ENCODE measurements at regions not wholly inside any gene's neighbourhood (a gene's known extent, or its start where the extent isn't known, plus 50 kb on each side); places are given as distances from the start of the nearest gene placed in this dataset.

DNA sequence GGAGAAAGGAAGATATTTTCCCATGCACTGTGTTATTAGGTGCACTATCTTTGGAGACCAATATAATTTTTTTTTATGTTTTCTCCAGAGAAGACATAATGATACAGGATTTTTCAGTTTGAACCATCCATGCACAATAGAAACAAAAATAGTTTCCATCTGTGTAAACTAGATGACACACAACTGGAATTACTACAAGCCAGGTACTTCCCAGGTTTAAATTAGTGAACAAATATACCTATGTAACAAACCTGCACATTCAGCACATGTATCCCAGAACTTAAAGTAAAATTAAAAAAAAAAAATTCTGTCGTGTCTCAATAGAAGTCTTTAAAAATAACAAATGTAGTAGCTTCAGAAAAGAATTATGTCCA is 1616.8 kb upstream of the ACVR2A start:
- no peak for ATAC-seq
- TF ChIP-seq POLR2A (IDR thresholded peaks at IDR 0.05) (no peak), CTCF (IDR thresholded peaks at IDR 0.05) (no peak), POLR2AphosphoS5 (IDR thresholded peaks at IDR 0.05) (no peak), EP300 (IDR thresholded peaks at IDR 0.05) (no peak)
- WGBS, 2 donors (ENCODE audit: low coverage in 1 of 2) = 75% methylated on average over 1 of the region's 1 CpG; no CpG with 5 or more reads in 1 of the 2 donors

DNA sequence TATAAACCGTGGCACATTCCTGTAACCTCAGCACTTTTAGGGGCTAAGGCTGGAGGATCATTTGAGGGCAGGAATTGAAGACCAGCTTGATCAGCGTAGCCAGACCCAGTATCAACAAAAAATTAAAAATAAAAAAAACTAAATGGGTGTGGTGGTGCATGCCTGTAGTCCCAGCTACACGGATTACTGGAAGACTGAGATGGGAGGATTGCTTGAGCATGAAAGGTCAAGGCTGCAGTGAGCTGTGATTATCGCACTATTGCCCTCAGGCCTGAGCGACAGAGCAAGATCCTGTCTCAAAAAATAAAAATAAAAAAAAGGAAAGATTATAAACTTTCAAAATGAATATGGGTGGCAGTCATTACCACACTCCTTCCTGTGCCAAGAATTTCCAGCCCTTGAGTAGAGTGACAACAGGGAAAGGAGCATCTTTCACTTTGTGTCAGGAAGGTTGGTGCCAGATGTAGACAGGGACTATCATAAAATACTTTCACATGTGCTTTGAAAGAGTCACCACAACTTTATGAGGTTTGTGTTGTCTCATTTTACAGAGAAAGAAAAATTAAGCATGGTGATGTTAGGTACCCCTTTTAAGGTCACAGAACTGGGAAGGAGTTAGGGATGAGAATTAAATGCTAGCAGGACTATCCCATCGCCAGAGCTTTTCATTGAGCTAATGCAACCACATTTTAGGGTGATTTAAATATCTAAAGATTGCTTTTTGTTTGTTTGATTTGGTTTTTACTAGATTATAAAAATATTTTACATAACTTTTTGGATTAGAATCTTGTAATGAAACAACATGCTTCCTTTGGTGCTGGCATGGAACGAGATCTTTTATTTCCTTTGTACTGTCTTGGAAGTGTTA is 1617.4 kb upstream of the ACVR2A start:
- no peaks in the 10 kb centered on the region for H3K9me3 ChIP-seq
- H3K36me3 ChIP-seq = no peaks in the 10 kb centered on the region
- TF ChIP-seq POLR2A (IDR thresholded peaks at IDR 0.05) (no peak), EP300 (IDR thresholded peaks at IDR 0.05) (no peak), POLR2AphosphoS5 (IDR thresholded peaks at IDR 0.05) (no peak), CTCF (IDR thresholded peaks at IDR 0.05) (no peak)
- no peaks in the 10 kb centered on the region for H3K4me1 ChIP-seq
- ATAC-seq = no peak
- WGBS, 2 donors (ENCODE audit: low coverage in 1 of 2) = 79 to 84% methylated on average over 6 to 7 of the region's 7 CpGs
- no peak overlapping the region for H3K27ac ChIP-seq
- no peak overlapping the region for H3K4me3 ChIP-seq
- no peaks in the 10 kb centered on the region for H3K27me3 ChIP-seq

More for the DNA sequence above, 1616.8 kb upstream of the ACVR2A start:
- no peak overlapping the region for H3K4me3 ChIP-seq
- no peaks in the 10 kb centered on the region for H3K9me3 ChIP-seq
- no peaks in the 10 kb centered on the region for H3K4me1 ChIP-seq
- H3K27ac ChIP-seq = no peak overlapping the region
- H3K27me3 ChIP-seq = no peaks in the 10 kb centered on the region
- H3K36me3 ChIP-seq = no peaks in the 10 kb centered on the region

GRCh38 chr2:146226077-146226476 is 1618.8 kb upstream of the ACVR2A start:
- TF ChIP-seq POLR2A (IDR thresholded peaks at IDR 0.05) (no peak), POLR2AphosphoS5 (IDR thresholded peaks at IDR 0.05) (no peak), CTCF (IDR thresholded peaks at IDR 0.05) (no peak), EP300 (IDR thresholded peaks at IDR 0.05) (no peak)
- no peak overlapping the region for H3K4me3 ChIP-seq
- 83 to 88% methylated on average over 2 of the region's 2 CpGs for WGBS, 2 donors (ENCODE audit: low coverage in 1 of 2)
- H3K9me3 ChIP-seq = no peaks in the 10 kb centered on the region
- H3K27me3 ChIP-seq = no peaks in the 10 kb centered on the region
- no peaks in the 10 kb centered on the region for H3K4me1 ChIP-seq
- no peaks in the 10 kb centered on the region for H3K36me3 ChIP-seq
- no peak for ATAC-seq
- H3K27ac ChIP-seq = no peak overlapping the region

- Histone ChIP-seq H3K9me3 (no peaks in the 10 kb centered on the region), H3K4me3 (no peak overlapping the region), H3K36me3 (no peaks in the 10 kb centered on the region), H3K4me1 (no peaks in the 10 kb centered on the region), H3K27me3 (no peaks in the 10 kb centered on the region), H3K27ac (no peak overlapping the region)
- no peak for ATAC-seq
- 49 to 56% methylated on average over 2 of the region's 2 CpGs for WGBS, 2 donors (ENCODE audit: low coverage in 1 of 2)
- TF ChIP-seq CTCF (IDR thresholded peaks at IDR 0.05) = no peak
- no peak for TF ChIP-seq EP300 (IDR thresholded peaks at IDR 0.05)
- TF ChIP-seq POLR2AphosphoS5 (IDR thresholded peaks at IDR 0.05) = no peak
- TF ChIP-seq POLR2A (IDR thresholded peaks at IDR 0.05) = no peak
Measured at GRCh38 chr2:146221826-146222225, 1623.0 kb upstream of the ACVR2A start.

GRCh38 chr2:146220957-146221356 is 1623.9 kb upstream of the ACVR2A start:
- Histone ChIP-seq H3K4me1 (no peaks in the 10 kb centered on the region), H3K36me3 (no peaks in the 10 kb centered on the region), H3K27me3 (no peaks in the 10 kb centered on the region), H3K9me3 (no peaks in the 10 kb centered on the region), H3K27ac (no peak overlapping the region), H3K4me3 (no peak overlapping the region)
- TF ChIP-seq EP300 (IDR thresholded peaks at IDR 0.05) = no peak
- TF ChIP-seq POLR2A (IDR thresholded peaks at IDR 0.05) = no peak
- TF ChIP-seq POLR2AphosphoS5 (IDR thresholded peaks at IDR 0.05) = no peak
- TF ChIP-seq CTCF (IDR thresholded peaks at IDR 0.05) = no peak
- no peak for ATAC-seq
